Mammary epithelial cell (primary cell): ENCODE measurements at regions not wholly inside any gene's neighbourhood (a gene's known extent, or its start where the extent isn't known, plus 50 kb on each side); places are given as distances from the start of the nearest gene placed in this dataset.

ENCODE experiments used
- CTCF ChIP-seq, 2 donors: IDR thresholded peaks in 1 of 2; conservative IDR thresholded peaks in 1 of 2; 2 replicates each; pipeline ENCODE4 v1.5.1; 2011 to 2012; ENCODE audit warnings: inconsistent platforms in 2 of 2, low read length in 2 of 2, mild to moderate bottlenecking in 2 of 2, control low read depth in 1 of 2, low read depth in 1 of 2; ENCODE audit not compliant: insufficient read depth in 1 of 2; ENCODE audit errors: extremely low read depth in 1 of 2
- EZH2 ChIP-seq: IDR thresholded peaks from 2 replicates; pipeline ENCODE4 v1.6.1; 2012; ENCODE audit warnings: low read length, inconsistent platforms, borderline replicate concordance

DNA sequence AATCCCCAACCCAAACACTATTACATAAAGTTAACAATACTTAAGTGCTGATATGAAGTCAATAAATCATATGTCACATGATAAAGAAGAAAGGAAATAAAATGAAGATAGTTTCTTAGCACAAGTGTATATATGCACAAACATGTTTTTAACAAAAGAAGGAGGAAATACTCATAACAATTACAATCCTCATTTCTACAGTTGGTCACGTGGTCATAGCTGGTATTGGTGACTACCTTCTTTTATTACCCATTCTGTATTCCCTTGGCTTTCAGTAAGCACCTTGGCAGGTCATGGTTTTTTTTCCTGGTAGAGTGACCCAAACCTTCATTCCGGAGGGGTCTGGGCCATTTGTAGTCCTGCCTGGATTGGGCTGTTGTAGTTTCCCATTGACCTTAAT is 137.1 kb upstream of the KCND3 start:
- no peak for TF ChIP-seq CTCF (conservative IDR thresholded peaks at IDR 0.05 in 1 of 2, IDR thresholded peaks at IDR 0.05 in 1 of 2; ENCODE audit: extremely low read depth in 1 of 2, insufficient read depth in 1 of 2, low read depth in 1 of 2, low read length in 2 of 2)
- TF ChIP-seq EZH2: no peak
